A673 (cell line): ENCODE measurements at regions not wholly inside any gene's neighbourhood (a gene's known extent, or its start where the extent isn't known, plus 50 kb on each side); places are given as distances from the start of the nearest gene placed in this dataset.

Source experiments
- CTCF ChIP-seq: fragments of 300-800, 200-600 bp; sonication (generic); conservative IDR thresholded peaks from 2 replicates; pipeline ENCODE4 v1.5.1; 2017; ENCODE audit warnings: low read depth, mild to moderate bottlenecking, antibody characterized with exemption, low read length, moderate library complexity, mixed read lengths
- EZH2 ChIP-seq: fragments of 200-600 bp; sonication (generic); IDR thresholded peaks from 2 replicates; pipeline ENCODE4 v1.6.1; 2017; ENCODE audit warnings: borderline replicate concordance, low read depth, mild to moderate bottlenecking, mixed read lengths, antibody characterized with exemption, low read length; ENCODE audit not compliant: poor library complexity, severe bottlenecking

DNA sequence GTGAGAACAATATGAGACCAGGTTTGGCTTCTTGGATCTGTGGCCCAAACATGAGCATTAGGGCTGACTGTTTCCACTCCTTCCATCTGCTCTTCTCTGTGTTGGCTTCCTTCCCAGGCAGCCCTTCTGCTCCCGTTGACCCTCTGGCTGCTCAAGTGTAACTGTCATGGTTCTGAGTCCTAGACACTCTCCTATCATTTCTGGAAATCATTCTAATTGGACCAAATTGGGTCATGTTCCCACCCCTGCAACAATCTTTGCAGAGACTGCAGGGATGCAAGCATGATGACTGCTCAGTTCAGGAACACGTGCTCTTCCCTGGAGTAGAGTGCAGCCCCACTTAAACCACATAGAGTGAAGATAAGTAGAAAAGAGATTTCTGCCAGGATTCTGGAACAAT lies 741.4 kb downstream of the TAF11L14 start:
- TF ChIP-seq CTCF (no peak), EZH2 (no peak)
